Transverse colon (tissue), 4 donors: ENCODE measurements at regions not wholly inside any gene's neighbourhood (a gene's known extent, or its start where the extent isn't known, plus 50 kb on each side); places are given as distances from the start of the nearest gene placed in this dataset.

Experiments
- POLR2A ChIP-seq: fragments of 450-650 bp; IDR thresholded peaks from one replicate; pipeline ENCODE4 v1.6.1; 2016; ENCODE audit warnings: antibody characterized with exemption, mild to moderate bottlenecking, moderate library complexity
- POLR2AphosphoS5 ChIP-seq, 3 donors: sonication (generic); formaldehyde crosslinking; IDR thresholded peaks; one replicate each; pipeline ENCODE4 v1.6.1; 2016; ENCODE audit warnings: antibody characterized with exemption in 3 of 3
- TF ChIP-seq, protein P1 (sequence below), 5 experiments: fragments of 200-600 bp in 3 of 5; fragments of 450-650 bp in 2 of 5; sonication (generic) in 3 of 5; IDR thresholded peaks; 1 replicate in 2 of 5; 2 replicates in 3 of 5; pipeline ENCODE4 v1.5.1; 2016 to 2017; ENCODE audit warnings: antibody characterized with exemption in 5 of 5, inconsistent platforms in 3 of 5, mild to moderate bottlenecking in 2 of 5, moderate library complexity in 1 of 5

DNA sequence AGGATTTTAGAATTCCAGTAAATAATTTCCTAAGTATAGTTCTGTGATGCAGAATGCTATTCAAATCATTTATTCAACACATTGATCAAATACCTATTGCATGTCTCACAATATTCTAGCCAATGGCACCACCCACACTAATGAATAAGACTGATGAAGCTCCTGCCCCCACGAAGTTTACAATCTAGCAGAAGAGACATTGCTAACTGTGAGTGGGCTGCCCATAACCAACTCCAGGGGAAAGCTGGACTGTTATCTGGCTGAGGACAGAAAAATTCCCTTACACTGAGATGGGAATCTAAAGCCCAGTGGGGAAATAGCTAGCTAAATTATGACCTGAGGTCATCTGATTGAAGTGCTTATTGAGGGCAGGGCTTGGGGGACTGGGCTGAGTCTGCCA is 128.8 kb upstream of the LYZL2 start:
- TF ChIP-seq, protein P1, sequence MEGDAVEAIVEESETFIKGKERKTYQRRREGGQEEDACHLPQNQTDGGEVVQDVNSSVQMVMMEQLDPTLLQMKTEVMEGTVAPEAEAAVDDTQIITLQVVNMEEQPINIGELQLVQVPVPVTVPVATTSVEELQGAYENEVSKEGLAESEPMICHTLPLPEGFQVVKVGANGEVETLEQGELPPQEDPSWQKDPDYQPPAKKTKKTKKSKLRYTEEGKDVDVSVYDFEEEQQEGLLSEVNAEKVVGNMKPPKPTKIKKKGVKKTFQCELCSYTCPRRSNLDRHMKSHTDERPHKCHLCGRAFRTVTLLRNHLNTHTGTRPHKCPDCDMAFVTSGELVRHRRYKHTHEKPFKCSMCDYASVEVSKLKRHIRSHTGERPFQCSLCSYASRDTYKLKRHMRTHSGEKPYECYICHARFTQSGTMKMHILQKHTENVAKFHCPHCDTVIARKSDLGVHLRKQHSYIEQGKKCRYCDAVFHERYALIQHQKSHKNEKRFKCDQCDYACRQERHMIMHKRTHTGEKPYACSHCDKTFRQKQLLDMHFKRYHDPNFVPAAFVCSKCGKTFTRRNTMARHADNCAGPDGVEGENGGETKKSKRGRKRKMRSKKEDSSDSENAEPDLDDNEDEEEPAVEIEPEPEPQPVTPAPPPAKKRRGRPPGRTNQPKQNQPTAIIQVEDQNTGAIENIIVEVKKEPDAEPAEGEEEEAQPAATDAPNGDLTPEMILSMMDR (IDR thresholded peaks at IDR 0.05): no peak
- no peak for TF ChIP-seq POLR2A
- no peak for TF ChIP-seq POLR2AphosphoS5 (IDR thresholded peaks at IDR 0.05)
